GM12864 (cell line): ENCODE measurements at regions not wholly inside any gene's neighbourhood (a gene's known extent, or its start where the extent isn't known, plus 50 kb on each side); places are given as distances from the start of the nearest gene placed in this dataset.

Experiments
- DNase-seq: peaks from one replicate; pipeline ENCODE4 v3.0.0-alpha.2; 2011; ENCODE audit warnings: low read depth
- H3K4me3 ChIP-seq: 2 replicates; pipeline ENCODE4 v1.5.1; 2011; ENCODE audit warnings: mild to moderate bottlenecking, low read depth, low read length, control low read depth
- TF ChIP-seq, protein P1 (sequence below): IDR thresholded peaks from 2 replicates; pipeline ENCODE4 v1.5.1; 2011; ENCODE audit warnings: low read depth, mild to moderate bottlenecking, moderate library complexity, low read length, control low read depth, inconsistent platforms; ENCODE audit errors: missing control alignments

DNA sequence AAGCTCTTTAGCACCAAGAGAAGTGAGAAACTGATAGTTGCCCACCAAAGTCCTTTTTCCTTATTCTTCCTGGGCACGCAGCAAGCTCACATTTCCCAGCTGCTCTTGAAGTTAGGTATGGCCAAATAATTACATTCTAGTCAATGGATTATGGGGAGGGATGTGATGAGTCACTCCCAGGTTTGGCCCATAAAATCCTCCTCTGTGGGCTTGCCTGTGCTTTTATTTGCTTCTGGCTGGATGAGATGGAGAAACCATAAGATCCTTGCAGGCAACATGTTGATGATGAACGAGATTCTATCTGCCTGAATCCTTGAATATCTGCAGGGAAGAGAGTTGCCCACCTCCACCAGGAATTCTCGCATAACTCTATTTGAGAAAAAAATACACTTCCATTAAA lies 568.3 kb upstream of the SALL1 start:
- DNase-seq, result no peak
- TF ChIP-seq, protein P1, sequence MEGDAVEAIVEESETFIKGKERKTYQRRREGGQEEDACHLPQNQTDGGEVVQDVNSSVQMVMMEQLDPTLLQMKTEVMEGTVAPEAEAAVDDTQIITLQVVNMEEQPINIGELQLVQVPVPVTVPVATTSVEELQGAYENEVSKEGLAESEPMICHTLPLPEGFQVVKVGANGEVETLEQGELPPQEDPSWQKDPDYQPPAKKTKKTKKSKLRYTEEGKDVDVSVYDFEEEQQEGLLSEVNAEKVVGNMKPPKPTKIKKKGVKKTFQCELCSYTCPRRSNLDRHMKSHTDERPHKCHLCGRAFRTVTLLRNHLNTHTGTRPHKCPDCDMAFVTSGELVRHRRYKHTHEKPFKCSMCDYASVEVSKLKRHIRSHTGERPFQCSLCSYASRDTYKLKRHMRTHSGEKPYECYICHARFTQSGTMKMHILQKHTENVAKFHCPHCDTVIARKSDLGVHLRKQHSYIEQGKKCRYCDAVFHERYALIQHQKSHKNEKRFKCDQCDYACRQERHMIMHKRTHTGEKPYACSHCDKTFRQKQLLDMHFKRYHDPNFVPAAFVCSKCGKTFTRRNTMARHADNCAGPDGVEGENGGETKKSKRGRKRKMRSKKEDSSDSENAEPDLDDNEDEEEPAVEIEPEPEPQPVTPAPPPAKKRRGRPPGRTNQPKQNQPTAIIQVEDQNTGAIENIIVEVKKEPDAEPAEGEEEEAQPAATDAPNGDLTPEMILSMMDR, result no peak
- no peak overlapping the region for H3K4me3 ChIP-seq

DNA sequence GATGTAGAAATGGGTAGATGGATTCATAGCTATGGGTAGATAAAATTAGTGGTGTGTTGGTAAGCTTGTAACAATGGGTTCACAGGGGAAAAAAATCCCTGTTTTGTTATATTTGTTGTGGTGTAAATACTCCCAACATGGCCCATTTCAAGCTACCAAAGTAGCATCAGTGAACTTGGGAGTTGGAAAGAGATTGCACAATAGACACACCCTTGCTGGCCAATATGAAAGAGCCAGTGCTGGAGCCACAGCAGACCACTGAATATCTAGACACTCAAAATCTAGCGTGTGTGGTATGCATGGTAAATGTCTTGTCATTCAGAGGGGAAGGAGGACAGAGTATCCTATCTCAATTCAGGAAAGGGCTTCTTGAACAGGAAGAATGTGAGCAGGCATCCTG lies 565.1 kb upstream of the SALL1 start:
- no peak overlapping the region for H3K4me3 ChIP-seq
- TF ChIP-seq, protein P1, result no peak
- no peak for DNase-seq

DNA sequence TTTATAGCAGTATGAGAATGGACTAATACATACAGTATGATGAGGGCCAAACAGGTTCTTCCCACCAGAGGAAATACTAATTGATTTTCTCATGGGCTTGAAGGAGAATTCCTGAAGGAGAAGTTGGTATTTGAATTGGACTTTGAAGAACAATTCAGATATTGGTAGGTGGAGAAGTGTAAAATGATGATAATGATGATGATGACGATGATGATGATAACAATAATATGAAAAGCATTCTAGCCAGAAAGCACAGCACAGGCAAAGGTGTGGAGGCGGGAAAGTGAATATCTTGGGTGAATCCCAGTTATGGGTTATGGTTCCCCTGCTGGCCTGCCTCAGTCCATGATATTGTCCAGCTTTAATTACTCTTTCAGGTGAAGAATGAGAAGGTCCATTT lies 562.4 kb upstream of the SALL1 start:
- DNase-seq, result no peak
- TF ChIP-seq, protein P1, result no peak
- H3K4me3 ChIP-seq, result no peak overlapping the region

DNA sequence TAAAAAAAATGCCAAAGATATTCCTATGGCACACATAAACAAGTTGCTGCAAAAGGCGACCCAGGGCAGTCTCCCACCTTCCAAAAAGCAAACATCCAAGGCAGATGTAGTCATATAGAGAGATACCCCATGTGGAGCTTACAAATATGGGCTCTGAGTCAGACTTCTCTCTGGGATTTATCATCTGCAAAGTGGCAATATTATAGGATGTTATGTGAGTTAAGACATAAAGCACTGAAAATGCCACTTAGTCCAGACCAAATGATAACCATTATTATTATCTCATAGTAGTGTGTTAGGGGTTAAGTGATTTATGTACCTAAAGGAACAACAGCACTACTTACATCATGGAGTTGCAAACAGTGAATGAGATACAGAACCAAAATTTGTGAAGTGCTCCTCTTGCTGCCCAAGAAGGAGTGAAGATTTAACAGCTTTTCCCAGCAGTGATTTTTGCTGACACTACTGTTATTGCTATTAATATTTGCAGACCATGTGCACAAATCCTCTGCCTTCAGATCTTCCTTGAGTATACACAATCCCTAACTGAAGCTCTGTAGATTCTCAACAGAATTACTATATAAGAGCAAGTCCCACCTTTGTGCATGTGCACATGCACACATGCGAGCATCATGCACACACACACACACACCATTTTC lies 560.0 kb upstream of the SALL1 start:
- no peak overlapping the region for H3K4me3 ChIP-seq
- TF ChIP-seq, protein P1, result no peak
- DNase-seq, result no peak

DNA sequence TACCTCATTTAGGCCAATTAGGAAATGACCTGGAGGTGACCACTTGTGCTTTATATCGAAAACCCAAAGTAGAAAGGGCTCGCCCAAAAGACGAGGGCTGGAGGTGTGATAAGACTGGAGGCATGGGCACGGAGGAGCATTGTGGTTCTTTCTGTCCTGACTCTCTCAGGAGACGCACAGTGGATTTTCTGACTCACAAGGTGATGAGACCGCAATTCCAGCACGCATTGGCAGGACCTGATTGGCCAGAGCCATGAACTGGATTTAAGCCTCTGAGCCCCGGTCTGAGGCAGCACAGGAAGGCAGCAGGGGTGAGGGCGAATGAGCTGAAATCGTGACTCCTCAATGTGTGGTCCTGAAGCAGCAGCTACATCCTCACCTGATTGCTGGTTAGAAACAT lies 559.1 kb upstream of the SALL1 start:
- no peak for DNase-seq
- TF ChIP-seq, protein P1, result no peak
- H3K4me3 ChIP-seq, result no peak overlapping the region

DNA sequence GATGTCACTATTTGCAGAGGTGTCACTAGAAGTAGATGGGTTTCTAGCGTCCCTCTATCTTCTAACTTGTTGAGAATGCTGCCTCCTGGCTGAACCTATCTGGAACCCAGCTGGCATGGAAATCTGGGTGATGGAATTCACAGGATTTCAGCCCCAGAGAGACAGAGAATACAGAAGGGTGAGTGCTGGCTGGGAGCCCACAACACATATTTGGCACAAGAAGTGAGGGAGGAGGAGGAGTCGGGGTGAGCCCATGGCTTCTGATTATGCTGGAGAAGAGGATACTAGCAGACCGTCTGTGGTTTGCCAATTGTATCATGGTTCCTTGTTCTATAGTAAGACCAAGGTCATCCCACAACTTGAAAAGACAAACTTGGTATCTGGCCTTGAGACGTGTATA lies 557.8 kb upstream of the SALL1 start:
- DNase-seq, result no peak
- TF ChIP-seq, protein P1, result no peak
- H3K4me3 ChIP-seq, result no peak overlapping the region

DNA sequence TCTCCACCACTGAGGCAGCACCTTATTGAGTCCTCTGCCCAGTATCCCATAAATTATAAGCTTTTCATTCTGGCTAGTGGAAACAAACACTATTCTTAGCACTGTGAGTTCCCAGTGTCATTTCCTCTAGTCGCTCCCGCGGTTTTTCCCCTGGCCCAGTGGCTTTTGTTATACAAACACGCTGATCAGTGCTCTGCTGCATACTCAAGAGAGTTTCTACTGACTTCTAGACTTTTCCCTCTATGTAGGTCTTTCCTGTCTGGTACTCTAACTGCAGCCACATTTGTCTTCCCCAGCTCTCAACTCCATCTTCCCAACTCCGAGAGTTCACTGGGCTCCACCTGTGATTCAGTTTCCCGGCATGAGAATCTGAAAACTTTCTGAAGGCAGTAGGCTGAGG lies 556.6 kb upstream of the SALL1 start:
- no peak for DNase-seq

More for the DNA sequence above, 556.6 kb upstream of the SALL1 start:
- TF ChIP-seq, protein P1, result no peak
- no peak overlapping the region for H3K4me3 ChIP-seq
